Chondrocyte (in vitro differentiated cells): ENCODE measurements at regions not wholly inside any gene's neighbourhood (a gene's known extent, or its start where the extent isn't known, plus 50 kb on each side); places are given as distances from the start of the nearest gene placed in this dataset.

Experiments used
- DNase-seq: peaks from one replicate; pipeline ENCODE4 v3.0.0; 2021; ENCODE audit warnings: mixed read lengths, low spot score
- H3K27ac Mint-ChIP-seq: one replicate; pipeline ENCODE4 v1.8.0; 2021; ENCODE audit warnings: mild to moderate bottlenecking, moderate library complexity, mixed read lengths; ENCODE audit not compliant: unreplicated experiment
- H3K27me3 Mint-ChIP-seq: 2 replicates; pipeline ENCODE4 v1.8.0; 2021; ENCODE audit warnings: low read depth, mixed read lengths
- H3K36me3 Mint-ChIP-seq: 2 replicates; pipeline ENCODE4 v1.8.0; 2021; ENCODE audit warnings: low read depth, mixed read lengths
- H3K4me1 Mint-ChIP-seq: 2 replicates; pipeline ENCODE4 v1.8.0; 2021; ENCODE audit warnings: low read depth, mild to moderate bottlenecking, mixed read lengths
- H3K4me3 Mint-ChIP-seq: one replicate; pipeline ENCODE4 v1.8.0; 2021; ENCODE audit warnings: mild to moderate bottlenecking, moderate library complexity, mixed read lengths; ENCODE audit not compliant: unreplicated experiment
- H3K9me3 Mint-ChIP-seq: 2 replicates; pipeline ENCODE4 v1.8.0; 2021; ENCODE audit warnings: low read depth, mixed read lengths
- CTCF ChIP-seq: fragments of 200-600 bp; sonication (generic); IDR thresholded peaks from 2 replicates; pipeline ENCODE4 v1.5.0; 2021; ENCODE audit warnings: antibody characterized with exemption, mild to moderate bottlenecking, moderate library complexity

GRCh38 chr2:217419055-217419671 is 559.3 kb upstream of the TNP1 start:
- H3K36me3 Mint-ChIP-seq, result no peaks in the 10 kb centered on the region
- DNase-seq, result no peak
- no peak overlapping the region for H3K27ac Mint-ChIP-seq

GRCh38 chr2:217418544-217418943 is 558.7 kb upstream of the TNP1 start:
- no peak overlapping the region for H3K4me3 Mint-ChIP-seq
- no peak overlapping the region for H3K27ac Mint-ChIP-seq
- peaks cover 18% of the 10 kb centered on the region for H3K4me1 Mint-ChIP-seq
- DNase-seq, result no peak
- no peaks in the 10 kb centered on the region for H3K27me3 Mint-ChIP-seq
- no peaks in the 10 kb centered on the region for H3K9me3 Mint-ChIP-seq
- no peak for TF ChIP-seq CTCF
- H3K36me3 Mint-ChIP-seq, result no peaks in the 10 kb centered on the region

More at GRCh38 chr2:217419055-217419671, 559.3 kb upstream of the TNP1 start:
- Mint-ChIP-seq H3K4me3 (no peak overlapping the region), H3K4me1 (peaks cover 18% of the 10 kb centered on the region), H3K27me3 (no peaks in the 10 kb centered on the region), H3K9me3 (no peaks in the 10 kb centered on the region)
- TF ChIP-seq CTCF, result no peak

- H3K27ac Mint-ChIP-seq, result no peak overlapping the region
- DNase-seq, result no peak
- peaks cover 22% of the 10 kb centered on the region for H3K4me1 Mint-ChIP-seq
- H3K4me3 Mint-ChIP-seq, result no peak overlapping the region
- H3K9me3 Mint-ChIP-seq, result no peaks in the 10 kb centered on the region
- H3K36me3 Mint-ChIP-seq, result no peaks in the 10 kb centered on the region
- no peak for TF ChIP-seq CTCF
- H3K27me3 Mint-ChIP-seq, result no peaks in the 10 kb centered on the region
These were observed 558.2 kb upstream of the TNP1 start for GRCh38 chr2:217418090-217418489.

- Mint-ChIP-seq H3K4me3 (no peak overlapping the region), H3K36me3 (no peaks in the 10 kb centered on the region), H3K9me3 (no peaks in the 10 kb centered on the region), H3K27me3 (no peaks in the 10 kb centered on the region), H3K27ac (no peak overlapping the region), H3K4me1 (peaks cover 28% of the 10 kb centered on the region)
- TF ChIP-seq CTCF, result no peak
- no peak for DNase-seq
These were observed 557.7 kb upstream of the TNP1 start for GRCh38 chr2:217417536-217417935.

GRCh38 chr2:217415316-217415715 is 555.5 kb upstream of the TNP1 start:
- TF ChIP-seq CTCF, result no peak
- Mint-ChIP-seq H3K9me3 (no peaks in the 10 kb centered on the region), H3K36me3 (no peaks in the 10 kb centered on the region), H3K27me3 (no peaks in the 10 kb centered on the region), H3K4me1 (peaks cover 32% of the 10 kb centered on the region), H3K27ac (no peak overlapping the region), H3K4me3 (no peak overlapping the region)
- DNase-seq, result no peak
